ENCODE measurements at regions not wholly inside any gene's neighbourhood (a gene's known extent, or its start where the extent isn't known, plus 50 kb on each side); places are given as distances from the start of the nearest gene placed in this dataset.
"Not testable (repeated sequence)": the region's sequence is repeated elsewhere in the genome, so short reads cannot be mapped to it uniquely, and the experiment has no call there.

DNA sequence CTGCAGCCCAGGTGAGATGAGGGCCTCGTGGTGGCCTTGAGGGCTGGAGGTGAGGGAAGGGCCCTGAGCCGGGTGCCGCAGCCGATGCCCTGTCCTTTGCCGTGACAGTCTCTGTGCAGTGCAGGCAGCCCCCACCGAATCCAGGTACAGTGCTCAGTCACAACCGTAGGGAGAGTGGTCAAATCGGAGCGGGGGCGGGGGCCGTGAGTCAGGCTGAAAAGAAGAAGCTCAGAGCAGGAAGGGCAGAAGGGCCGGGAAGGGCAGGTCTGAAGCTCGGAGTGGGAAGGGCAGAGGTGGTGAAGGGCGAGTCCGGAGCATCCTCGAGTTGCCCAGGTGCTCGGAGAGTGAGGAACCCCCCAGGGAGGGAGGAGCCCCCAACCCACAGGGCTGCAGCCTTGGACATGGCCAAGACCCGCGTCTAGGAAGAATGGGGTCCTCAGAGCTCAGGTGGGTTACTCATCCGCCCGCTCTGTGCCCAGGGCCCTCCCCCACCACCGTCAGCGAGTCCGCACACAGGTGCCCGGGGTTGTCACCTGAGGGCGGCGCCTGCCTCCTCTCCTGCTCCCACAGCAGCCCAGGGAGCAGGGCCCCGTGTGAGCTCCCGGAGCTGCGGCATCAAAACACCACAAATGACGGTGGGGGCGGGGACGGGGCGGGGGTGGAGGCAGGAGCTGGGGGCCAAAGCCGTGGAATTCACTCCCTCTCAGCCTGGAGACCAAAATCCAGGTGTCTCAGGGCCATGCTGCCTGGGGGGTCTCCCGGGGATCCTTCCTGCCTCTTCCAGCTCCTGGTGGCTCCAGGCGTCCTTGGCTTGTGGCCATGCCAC is 179.7 kb upstream of the ZNF469 start:
- DNase-seq, result not testable (repeated sequence)

GRCh38 chr16:88204131-88205110 is 178.3 kb upstream of the ZNF469 start:
- not testable (repeated sequence) for DNase-seq

DNA sequence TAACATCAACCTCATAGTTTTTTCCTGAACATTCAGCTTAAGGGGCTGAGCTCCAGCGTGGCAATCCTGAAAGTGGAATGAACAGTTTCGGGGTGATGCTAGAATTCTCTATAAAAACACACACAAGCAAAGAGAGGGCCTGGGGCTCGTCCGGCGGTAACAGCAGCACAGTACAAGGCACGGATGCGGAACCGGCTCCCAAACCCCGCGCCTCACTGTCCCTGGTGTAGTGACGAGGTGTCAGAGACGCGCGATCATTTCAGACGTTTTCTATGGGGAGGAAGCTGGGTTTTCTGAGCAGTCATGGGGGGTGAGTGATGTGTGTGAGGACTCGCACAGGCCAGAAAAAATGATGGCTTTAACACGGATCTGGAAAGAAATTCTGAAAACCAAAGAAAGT is 177.3 kb upstream of the ZNF469 start:
- DNase-seq, result not testable (repeated sequence)

DNA sequence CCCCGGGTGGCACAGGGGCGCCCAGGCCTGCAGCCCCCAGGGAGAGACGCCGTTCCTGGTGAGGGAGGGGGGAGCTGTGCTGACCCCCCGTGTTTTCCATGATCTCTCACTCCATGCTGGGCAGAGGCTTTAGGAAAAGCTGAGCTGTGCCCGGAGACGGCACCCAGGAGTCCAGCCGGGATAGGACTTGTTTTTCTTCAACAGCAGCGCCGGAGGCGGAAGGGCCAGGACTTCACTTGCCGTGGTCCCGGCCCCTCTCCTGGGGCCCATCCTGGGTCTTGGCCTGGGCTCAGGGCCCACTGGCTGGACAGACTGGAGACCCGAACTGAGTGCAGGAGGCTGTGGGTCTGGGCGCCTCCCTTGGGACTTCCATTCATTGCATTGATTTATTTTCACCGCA is 176.8 kb upstream of the ZNF469 start:
- DNase-seq, result not testable (repeated sequence)

- DNase-seq, result not testable (repeated sequence)
Measured at GRCh38 chr16:88206516-88206915, 176.2 kb upstream of the ZNF469 start.

DNA sequence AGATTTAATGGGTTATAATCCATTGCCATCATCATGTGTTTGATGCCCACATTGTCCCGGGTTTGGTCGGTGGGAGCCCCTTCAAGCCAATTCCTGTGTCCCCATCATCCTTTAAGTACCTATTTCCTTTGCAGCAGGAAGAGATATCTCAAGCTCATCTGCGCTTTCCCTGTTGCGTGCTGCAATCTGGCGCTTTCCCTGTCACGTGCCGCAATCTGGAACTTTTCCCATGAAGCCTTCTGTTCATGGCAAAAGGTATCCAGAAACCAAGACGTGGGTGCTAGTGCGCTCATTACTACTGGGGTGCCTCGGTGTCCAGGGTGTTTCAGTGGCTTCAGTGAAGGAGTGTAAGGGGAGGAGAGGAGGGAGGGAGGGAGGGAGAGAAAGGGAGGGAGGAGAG is 174.6 kb upstream of the ZNF469 start:
- DNase-seq, result no peak

DNA sequence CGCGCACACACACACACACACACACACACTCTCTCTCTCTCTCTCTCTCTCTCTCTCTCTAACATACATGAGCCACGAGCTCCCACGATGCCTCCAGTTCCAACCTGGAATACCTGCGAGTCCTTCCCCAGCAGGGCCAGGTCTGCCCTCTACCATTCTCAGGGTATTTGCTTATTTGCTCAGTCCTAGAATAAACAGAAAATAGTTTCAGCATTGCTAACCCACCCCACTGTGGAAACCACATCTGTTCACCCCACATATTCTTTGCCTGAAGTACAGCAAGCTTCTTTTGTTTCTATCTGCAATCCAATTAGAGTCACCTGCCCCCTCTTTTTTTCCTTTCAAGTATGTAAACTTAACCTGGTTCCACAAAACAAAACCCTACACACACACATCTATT is 174.0 kb upstream of the ZNF469 start:
- not testable (repeated sequence) for DNase-seq

GRCh38 chr16:88209579-88209978 is 173.2 kb upstream of the ZNF469 start:
- not testable (repeated sequence) for DNase-seq

DNA sequence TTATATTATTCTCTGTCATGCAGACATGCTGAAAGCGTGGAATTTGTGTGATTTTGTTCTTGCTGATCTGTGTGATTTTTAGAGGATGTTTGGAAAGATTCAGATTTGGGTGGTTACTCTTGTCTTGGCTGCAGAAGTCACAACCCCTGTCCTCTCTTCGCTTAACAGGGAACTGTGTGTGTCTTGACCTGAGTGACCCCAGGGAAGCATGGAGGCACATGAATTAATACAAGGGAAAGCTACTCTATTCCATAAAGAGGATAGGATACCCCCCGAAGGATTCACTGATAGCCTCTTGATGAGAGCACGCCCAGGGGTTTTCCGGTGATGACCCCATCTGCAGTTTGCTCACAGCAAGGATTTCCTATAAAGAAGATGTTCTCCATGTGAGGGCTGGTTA is 168.8 kb upstream of the ZNF469 start:
- DNase-seq, result not testable (repeated sequence)

- not testable (repeated sequence) for DNase-seq
Measured at GRCh38 chr16:88221001-88221761, 161.6 kb upstream of the ZNF469 start.

DNA sequence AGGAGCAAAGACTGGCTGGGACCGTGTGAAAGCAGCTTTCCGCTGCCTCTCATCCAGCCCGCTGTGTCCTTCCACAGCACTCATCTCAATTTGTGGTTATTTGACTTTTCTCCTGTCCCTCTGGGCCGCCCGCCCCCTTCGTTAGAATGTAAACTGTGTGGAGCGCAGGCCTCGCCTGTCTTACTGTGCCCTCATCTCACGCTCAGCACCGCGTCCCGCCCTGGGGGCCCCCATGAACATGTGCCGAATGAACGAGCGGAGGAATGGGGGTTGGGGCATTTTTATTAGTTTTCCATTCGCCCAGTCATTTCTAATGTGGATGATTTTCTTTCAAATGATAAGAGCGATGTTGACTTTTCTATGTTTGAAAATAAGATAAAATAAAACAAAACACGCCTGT is 159.1 kb upstream of the ZNF469 start:
- DNase-seq, result not testable (repeated sequence)

GRCh38 chr16:88224131-88224898 is 158.4 kb upstream of the ZNF469 start:
- DNase-seq, result not testable (repeated sequence)

DNA sequence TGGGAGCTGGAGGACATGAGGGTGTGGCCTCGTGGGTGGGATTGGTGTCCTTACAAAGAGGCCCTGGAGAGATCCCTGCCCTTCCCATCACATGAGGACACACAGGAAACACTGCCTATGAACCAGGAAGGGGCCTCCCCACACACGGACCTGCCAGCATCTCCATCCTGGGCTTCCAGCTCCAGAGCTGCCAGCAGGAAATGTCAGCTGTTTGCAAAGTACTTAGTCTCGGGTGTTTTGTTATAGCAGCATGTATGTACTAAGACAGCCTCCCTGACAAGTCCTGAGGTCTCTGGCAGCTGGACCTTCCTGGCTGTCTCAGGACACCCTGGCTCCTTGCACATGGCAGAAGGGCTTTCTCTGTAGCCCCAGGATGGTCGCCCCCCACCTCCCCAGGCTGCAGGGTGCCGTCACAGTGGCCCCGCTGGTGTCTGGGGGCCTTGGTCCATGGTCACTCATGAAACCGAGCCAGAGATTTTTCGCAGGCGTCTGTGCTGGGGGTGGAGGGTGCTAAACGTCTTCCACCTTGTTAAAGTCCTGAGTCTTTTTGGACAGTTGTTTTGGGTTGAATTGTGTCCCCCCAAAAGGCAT is 157.0 kb upstream of the ZNF469 start:
- not testable (repeated sequence) for DNase-seq

GRCh38 chr16:88226302-88226701 is 156.5 kb upstream of the ZNF469 start:
- DNase-seq, result not testable (repeated sequence)

DNA sequence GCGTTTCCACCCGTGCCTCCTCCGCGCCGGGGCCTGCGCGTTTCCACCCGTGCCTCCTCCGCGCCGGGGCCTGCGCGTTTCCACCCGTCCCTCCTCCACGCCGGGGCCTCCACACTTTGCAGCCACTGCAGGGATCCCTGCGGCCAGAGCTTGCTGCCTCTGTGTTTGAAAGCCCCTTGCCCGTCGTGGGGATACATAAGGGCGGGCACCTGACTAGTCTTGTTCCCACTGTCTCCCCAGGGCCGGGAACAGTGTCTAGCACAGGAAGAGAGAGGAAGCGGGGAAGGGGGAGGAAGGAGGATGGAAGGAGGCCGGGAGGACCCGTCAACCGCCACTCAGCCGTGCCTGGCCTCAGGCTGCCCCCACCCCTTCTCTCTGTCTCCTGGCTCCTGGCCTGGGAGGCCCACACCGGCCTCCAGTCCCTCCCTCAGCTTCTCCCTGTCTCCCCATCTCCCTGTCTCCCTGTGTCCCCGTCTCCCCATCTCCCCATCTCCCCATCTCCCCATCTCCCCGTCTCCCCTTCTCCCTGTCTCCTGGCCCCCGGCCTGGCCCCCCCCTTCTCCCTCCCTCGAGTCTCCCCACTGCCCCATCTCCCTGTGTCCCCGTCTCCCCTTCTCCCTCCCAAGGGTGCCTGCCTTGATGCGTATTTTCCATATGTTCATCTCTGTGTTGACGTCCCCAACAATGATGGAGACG is 155.6 kb upstream of the ZNF469 start:
- DNase-seq, result not testable (repeated sequence)

DNA sequence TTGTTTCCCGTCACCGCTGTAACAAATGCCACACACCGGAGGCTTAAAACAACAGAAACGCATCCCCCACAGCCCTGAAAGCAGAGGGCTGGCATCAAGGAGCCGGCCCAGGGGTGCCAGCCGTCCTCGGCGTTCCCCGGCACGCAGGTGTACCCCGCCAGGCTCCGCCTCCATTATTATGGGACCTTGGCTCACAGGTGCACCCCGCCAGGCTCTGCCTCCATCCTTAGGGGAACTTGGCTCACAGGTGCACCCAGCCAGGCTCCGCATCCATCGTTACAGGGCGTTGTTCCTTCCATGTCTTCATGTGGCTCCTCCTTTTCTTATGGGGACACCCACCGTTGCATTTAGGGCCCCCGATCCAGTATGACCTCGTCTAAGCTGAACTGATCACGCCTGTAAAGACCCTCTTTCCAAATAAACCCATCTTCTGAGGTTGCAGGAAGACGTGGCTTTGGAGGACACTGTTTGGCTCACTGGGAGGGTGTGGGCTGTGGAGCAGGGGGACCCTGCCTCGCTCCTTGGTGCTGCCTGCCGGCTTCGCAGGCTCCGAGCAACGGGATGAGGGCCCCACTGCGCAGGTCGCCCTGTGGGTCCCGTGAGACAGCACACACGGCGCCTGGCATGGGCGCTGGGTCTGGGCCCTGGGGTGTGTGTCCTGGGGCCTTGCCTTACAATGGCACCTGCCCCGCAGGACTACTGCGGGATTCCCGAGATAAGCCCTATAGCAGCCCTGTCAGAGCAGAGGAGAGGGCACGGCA is 154.9 kb upstream of the ZNF469 start:
- DNase-seq, result not testable (repeated sequence)

DNA sequence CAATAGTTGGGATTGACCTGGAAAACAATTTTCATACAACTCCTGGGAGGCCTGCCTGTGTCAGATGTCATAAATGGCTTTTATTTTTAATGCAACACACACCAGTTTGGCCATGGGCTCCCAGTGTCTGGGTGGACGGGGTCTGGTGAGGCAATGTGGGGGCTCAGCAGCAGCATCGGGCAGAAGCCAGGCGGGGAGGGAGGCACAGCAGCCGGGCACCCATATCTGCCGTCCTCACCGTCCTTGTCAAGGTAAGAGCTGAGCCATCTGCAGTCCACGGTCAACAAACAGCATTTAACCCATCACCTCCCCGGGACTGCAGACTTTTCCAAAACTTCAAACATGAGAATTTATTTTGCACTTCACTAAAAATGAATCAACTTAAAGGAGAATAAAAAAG is 154.0 kb upstream of the ZNF469 start:
- DNase-seq, result not testable (repeated sequence)

DNA sequence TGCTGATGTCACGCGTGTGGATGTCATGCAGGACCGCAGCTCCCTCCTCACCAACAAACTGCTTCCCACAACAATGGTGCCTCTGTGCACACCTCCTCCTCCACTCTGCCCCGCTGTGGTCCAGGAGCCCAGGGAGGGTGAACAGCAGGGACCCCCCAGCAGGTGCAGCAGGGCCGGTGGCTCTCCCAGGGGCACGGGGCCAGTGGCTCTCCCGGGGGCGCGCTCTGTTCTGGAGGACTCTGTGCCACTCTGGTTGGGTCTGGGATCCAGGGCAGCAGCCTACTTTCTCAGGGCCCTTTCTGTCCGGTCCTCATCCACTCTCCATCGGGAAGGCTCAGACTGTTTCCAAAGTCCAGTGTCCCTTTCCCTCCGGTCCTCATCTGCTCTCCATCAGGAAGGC is 153.0 kb upstream of the ZNF469 start:
- not testable (repeated sequence) for DNase-seq

DNA sequence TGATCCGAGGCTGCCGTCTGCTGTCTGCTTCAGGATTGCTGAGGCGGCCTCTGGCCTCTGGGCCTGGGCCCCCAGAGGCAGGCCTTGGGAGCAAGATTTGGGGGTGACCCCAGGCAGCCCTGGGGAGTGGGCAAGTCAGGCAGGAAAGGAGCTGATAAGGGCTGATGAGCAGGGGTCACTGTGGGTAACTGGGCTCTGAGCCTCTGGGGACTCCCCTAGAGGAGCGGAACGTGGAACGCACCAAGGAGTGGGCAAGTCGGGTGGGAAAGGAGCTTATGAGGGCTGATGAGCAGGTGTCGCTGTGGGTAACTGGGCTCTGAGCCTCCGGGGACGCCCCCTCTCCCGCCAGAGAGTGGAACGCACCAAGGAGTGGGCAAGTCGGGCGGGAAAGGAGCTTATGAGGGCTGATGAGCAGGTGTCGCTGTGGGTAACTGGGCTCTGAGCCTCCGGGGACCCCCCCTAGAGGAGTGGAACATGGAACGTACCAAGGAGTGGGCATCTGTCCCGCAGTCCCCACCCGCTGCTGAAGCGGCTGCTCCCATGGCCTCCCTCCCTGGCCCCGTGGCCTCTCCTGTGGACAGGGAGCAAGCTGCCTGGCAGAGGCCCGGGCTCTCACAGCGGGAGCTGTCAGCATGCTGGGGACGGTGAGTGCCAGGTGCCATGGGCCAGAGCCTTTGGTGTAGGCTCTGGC is 152.3 kb upstream of the ZNF469 start:
- not testable (repeated sequence) for DNase-seq

All from CD4-positive, alpha-beta T cell treated with Interleukin-17A for 4 hours (primary cell).